SW 1271 (cell line): ENCODE measurements at regions not wholly inside any gene's neighbourhood (a gene's known extent, or its start where the extent isn't known, plus 50 kb on each side); places are given as distances from the start of the nearest gene placed in this dataset.

ENCODE experiments used
- DNase-seq, 2 experiments: peaks; one replicate each; lab custom pipeline; 2025; lab: John Stamatoyannopoulos, UW

DNA sequence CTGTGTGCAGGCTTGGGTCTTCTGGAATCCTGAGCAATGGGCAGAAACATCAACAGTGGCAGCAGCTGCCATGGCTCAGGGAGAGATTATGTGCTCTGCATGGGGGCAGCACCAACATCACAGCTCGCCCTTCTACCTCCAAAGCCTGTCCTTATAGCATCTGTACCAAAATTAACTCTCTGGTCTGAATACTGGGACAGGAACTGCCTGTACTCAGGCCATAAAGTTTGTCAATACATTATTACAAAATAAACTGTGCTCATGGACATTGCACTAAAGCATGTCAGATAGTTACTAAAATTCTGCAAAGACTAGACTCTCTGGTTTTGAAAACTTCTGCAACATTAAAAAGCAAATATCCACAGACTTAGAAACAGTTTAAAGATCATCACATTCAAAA lies 91.6 kb downstream of the ZC3H11B start:
- no peak for DNase-seq

DNA sequence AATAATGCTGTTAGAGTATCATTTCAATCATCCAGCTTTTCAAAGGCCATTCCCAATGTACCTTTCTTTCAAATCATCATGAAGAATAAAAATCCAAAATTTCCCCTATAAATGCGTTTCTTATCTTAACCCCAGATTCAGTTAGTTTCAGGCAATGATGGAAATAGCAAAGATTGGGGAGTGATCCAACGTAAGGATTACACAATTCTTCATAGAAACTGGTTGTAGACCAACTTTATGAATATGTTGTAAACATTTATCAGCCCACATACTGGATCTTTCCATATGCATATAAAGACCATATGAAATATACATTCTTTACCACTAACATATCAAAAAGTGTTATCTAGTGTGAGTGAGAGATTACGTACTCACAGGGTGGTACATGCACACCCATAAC lies 92.7 kb downstream of the ZC3H11B start:
- no peak for DNase-seq

DNA sequence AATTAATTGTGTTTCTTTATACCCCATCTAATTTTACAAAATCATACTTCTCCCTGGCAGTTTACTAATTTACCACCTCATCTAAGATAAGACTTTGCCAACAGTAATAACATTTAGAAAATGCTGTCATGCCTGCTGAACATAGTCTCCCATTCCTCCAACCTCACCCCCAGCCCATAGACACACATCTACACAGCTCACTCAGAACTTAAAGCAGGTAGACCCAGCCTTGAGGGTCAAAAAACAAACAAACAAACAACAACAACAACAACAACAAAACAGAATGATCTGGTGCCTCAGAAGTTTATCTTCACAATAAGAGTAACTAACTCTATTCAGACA lies 94.0 kb downstream of the ZC3H11B start:
- DNase-seq, result no peak

DNA sequence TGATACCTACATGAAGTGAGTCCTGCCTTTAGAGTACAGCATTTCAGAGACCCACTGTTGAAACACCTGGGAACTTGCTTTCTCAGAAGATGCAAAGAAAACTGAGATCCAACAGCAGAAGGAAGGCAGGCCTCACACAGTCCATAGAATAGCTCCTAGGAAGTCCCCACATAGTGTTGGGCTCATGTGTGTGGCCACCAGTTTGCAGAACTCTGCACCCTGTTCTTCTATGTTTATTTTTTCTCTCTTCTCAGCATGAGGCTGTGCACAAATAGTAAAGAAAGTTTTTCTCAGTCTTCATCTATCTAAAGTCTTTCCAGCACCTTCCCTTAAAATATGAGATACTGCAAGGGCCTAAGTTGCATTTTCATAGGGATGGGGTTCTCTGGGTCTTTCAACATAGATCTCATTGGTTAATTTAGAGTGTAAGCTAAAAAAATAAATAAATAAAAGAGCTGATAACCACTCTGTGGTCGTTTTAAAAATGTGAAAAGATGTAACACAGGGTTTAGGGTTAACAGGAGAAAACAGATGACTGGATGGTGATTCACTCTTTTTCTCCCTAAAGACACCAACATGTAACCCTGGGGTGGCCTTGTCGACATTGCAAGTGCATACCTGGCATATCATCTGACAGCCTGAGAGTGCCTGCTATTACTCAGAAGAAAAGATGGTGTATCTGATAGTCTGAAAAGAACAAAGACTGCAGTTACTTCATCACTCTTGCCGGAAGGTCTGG lies 94.6 kb downstream of the ZC3H11B start:
- no peak for DNase-seq

DNA sequence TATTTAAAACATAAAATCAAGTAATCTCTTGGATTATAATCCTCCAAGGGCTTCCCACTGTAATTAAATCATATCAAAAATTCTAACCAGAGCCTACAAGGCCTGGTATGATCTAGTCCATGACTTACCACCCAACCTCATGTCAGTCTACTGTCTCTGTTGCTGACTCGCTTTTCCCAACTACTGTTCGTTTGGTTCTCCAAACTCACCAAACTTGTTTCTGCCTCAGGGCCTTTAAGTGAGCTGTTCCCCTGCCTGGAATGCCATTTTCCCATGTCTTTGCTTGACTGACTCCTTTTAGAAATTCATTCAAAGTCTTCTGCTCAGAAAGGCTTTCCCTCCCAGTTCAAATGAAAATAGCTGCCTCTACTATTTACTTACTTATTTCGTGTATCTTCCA lies 95.9 kb downstream of the ZC3H11B start:
- no peak for DNase-seq

DNA sequence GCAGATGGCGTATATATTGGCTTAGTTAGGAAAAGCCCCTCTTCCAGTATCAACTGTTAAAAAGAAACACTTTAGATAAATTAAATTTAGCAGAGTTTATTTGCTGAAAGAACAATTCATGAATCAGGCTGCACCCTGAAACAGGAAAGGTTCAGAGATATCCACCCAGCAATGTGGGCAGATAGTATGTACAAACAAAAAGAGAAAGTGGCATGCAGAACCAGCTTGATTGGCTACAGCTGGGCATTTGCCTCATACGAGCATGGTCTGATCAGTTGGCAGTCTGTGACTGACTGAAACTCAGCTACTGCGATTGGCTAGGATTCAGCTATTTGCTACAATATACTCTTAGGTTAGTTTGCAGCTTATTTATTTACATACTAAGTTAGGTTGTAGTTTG lies 98.2 kb downstream of the ZC3H11B start:
- no peak for DNase-seq

DNA sequence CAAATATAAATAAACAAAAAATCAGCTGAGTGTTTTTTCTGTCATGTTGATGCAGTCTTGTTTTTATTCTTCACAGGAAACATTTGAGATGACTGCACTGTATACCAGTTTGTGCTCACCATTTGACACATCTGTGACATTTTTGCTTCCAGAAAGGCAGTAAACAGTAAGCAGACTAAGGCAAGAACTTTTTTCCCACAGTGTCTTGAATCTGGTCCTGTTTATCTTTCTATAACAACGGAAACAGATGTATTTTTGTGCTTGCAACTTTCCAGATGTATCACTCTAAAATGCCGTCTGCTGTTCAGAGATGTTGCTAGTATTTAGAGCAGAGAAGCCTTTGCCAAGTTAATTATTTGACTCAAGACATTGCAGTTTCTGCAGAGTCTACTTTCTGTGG lies 105.5 kb downstream of the ZC3H11B start:
- no peak for DNase-seq

DNA sequence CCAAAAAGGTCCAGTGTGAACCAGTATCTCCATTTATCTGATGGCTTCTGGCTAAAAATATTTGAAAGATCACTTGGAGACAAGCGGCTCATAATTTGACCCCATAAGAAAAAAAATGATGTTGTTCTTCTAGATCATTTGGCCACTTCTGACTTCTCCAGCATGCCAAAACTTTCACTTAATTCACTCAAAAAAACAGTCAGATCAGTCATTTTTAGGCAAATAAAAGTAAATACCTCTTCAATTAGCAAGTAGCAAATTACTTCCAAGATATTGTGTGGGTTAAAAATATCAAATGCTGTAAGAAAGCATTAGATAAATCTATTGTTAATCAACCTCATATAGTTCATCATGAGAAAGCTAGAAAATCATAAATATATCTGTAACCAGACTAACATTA lies 106.0 kb downstream of the ZC3H11B start:
- no peak for DNase-seq

DNA sequence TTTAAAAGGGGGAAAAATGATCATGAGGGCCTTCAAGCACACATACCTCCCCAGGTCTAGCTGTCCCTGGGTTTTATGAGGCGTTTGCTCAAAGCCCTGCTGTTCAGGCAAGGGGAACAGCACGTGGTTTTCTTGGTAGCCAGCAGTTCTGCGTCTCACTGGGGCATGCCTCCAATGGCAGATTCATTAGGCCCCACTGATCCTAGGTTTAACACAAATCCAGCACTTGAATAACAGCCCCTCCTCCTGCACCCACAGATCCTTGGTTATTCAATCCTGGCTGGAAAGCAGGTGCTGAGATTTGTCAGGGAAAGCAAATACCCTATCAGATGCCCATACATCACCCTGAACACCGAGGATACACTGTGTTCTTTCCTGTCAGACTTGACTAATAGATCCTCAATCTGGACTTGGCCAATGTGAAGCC lies 106.4 kb downstream of the ZC3H11B start:
- DNase-seq, result no peak

DNA sequence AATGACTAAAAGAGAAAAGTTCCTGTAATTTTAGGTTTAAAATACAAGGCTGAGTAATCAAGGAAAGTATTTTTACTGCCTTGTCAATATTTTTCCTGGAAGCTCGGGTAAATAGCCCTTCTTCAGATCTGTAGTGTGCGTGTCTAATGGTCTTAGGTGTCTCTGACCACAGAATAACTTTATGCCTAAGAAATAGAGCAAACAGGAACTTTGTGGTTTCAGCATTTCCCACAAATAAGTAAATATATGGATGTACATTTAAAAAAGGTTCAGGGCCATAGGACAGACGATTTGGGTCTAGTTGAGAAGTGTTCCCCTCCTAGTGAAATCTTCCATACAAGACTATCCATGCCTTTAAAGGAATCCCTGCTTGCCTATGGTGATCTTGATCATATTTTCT lies 107.0 kb downstream of the ZC3H11B start:
- DNase-seq, result no peak

DNA sequence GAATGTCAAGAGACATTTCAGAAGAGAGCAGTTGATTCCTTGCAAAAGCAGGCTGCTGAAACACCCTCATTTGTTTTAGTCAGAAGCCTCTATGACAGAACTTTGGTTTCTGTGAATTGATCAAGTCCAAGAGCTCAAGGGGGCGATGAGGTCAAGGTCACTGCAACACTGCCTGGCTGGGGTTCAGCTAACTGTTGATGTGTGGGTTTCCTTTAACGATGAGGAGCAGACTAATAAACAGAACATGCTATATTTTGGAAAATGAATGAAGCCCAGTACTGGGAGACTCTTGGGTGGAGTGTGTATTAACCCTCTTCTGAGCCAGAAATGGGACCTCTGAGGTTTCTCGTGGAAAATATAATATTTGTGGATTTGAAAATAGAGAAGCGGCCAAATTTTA lies 109.3 kb downstream of the ZC3H11B start:
- DNase-seq, result no peak

DNA sequence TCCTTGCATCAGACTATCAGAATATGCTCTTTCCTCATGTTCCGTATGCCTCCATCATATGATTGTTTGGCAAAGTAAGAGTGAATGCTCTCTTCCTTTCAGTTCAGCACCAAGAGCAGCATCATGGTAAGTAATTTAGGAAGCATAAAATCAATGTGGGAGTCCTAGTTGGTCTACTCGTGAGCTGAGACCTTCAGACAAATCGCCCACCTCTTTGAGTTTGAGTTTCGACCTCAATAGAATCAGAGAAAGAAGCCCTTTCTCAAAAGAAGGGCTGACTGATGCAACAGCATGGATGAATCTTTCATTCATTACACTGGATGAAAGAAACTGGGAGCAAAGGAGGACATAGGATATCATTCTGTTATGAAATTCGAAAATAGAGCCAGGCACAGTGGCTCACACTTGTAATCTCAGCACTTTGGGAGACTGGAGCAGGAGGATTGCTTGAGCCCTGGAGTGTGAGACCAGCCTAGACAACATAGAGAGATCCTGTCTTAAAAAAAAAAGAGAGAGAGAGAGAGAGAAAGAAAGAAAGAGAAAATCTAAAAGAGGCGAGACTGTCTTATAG lies 112.5 kb downstream of the ZC3H11B start:
- no peak for DNase-seq

DNA sequence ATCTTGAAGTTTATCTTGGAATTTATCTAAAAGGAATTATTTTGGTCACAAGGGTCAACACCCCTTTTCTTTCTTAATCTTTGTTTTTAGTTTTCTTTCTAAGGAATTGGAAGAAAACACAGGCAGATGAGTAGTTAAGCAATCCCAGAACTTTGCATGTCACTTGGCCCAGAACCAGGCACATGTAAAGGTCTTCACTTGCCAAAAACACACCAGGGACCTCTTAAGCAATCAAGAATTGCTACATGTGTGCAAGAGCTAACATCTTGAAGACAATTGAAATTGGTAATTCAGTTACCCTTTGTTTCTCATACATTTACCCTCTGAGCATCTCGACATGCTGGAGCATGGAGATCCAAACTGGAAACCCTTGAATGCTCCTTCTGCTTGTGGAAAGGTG lies 114.2 kb downstream of the ZC3H11B start:
- DNase-seq, result no peak

DNA sequence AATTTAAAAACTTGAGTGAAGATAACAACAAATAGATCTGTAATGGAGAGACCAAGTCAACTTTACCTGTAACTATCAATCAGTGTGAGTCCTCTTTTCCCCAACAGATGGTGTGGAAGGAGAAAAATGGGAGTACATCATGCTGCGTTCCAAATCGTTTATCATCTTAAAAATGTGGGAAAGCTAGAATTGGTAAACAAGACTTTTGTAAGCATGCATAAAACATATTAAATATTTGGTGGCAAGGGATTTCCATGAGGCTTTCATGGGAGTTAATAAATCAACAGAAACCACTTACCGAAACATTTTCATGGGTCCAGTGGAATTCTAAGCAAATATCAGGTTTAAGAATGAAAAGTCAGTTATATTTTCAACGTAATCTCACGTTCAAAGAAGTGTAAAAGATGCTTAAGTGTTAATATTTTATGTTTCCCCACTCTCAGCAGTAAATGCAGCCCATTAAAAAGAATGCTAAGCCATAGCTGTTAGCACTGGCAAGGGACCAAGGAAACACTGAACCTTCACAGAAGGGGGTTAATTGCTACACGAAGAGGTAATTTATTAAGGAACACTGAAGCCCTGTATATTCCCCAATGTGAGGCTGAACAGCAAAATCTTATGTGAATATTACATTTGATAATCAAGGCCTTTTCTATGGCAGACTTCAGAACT lies 117.0 kb downstream of the ZC3H11B start:
- no peak for DNase-seq

DNA sequence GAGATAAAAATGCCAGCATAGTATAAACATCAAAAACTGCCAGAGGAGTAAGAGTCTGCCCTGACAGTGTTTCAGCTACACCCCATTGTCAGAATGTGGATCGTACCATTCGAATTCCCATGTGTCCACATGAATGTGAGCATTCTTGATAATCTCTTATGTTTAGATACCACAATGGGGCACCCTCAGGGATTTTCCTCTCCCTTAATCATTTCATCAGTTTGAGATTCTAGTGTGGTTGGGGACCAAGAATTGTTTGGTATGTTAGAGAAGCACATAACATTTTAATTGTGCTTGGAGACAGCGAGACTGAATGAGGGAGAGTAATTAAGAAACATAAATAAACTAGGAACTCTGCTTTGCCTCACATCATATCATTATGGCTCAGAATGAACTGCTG lies 120.2 kb downstream of the ZC3H11B start:
- no peak for DNase-seq

DNA sequence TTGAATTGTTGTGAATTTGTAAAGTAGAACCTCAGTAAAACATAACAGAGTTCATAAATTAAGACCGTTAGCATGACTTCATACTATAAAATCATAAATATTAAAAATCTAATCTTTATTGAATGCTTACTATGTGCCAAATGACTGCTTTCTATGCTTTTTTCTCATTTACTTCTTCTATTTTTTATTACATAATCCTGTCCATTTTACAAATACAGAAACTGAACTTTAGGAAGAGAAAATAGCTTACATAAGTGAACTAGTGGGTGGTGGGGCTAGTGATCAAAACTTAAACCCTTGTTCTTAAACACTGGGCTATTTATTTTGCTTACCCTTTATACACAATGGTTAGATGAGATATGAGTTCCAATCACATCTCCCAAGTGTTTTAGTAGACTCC lies 122.3 kb downstream of the ZC3H11B start:
- DNase-seq, result no peak

DNA sequence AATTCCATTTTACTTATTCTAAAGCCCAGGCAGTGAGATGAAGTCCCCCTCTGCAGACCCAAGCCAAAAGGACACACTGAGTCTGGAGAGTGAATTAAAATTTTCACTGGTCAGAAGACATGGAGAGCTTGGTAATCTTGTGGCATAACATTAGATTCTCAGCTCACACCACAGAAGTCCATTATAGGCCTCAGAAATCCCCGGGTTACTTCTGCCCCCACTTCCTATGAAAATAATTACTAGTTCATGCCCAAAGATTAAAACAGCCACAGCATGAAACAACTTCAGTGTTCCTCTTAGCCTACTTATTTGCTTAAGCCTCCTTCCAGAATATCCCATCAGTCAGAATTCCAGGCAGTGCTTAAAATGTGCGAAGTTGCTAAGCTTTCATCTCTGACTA lies 123.3 kb downstream of the ZC3H11B start:
- DNase-seq, result no peak

DNA sequence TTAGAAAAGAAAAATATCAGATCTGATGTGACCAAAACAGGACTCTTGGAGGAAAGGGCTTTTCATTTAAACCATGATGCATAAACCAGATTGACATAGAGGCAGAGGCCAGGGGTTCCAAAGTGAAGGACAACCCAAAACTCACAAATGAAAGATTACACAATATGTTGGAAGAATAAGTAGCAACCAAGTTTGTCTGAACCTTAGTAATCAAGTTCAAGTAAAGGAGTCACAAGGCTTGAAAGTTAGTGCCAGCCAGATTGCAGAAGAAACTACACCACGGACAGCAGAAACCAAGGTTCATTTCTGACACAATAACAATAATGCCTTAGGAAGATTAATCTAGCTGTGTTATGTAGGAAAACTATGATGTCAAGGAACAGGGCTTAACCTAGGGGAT lies 124.6 kb downstream of the ZC3H11B start:
- no peak for DNase-seq

DNA sequence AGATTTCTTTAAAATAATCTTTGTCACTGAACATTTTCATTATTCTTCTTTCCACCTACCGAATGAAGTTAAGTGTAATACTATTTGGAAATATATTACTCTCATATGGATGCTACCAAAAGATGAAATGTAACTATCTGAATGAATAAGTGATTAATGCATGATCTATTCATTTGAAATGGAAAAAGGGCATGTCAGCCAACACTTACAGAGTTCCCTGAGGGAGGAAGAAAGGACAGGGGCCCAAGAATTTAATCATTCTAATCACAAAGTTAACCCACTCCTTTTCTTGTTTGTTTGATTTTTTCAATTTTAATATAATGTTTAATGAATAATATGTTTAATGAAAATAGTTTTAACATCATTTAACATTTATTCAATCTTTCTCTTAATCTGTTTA lies 129.4 kb downstream of the ZC3H11B start:
- DNase-seq, result no peak

DNA sequence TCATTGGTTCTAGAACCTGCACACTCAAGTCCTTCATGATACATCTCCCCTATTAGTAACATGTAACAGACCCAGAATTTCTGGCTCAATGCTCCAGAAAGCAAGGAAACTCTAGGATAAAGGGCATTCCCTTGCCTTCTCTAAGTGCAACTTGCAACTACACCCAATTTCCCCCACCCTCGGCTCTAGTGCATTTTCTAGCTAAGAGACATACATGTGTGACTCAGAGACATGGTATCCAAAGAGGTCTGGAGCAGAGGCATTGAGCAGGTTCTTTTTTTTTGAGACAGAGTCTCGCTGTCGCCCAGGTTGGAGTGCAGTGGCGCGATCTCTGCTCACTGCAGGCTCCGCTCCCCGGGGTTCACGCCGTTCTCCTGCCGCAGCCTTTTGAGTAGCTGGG lies 132.9 kb downstream of the ZC3H11B start:
- no peak for DNase-seq

DNA sequence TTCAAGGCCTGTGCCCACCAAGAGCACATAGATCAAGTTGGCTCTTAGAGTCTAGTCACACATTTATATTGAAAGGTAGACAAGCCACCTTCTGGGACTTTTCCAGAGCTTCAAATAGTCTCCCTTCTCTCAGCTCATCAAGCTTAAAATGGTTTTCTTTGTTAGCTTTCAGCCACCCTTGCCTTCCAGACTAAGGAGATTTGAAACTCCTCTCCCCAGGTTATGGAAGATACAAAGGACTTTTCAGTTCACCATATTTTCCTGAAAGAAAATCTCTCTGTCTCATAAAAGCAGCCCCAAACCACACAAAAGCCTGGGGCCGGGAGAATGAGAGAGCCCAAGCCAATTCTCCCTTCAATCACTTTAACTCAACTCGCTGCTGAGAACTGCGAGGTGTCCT lies 134.1 kb downstream of the ZC3H11B start:
- no peak for DNase-seq

DNA sequence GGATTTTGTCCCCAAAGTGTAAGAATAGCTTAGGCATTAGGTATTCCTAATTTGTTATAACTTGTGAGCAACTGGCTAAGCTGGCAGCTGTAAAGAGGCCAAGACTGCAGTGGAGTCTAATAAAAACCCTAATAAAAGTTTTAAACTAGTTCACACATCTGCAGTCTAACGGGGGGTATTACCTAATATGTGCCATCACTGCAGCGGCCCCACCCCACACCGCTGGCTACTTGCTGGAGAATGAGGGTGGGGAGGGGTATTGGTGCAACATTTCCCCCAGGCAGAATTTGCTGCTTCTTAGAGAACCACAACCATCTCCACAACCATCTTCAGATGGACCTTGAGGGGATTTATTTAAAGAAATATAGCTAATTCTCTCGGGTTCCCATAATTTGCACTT lies 135.0 kb downstream of the ZC3H11B start:
- DNase-seq, result no peak

DNA sequence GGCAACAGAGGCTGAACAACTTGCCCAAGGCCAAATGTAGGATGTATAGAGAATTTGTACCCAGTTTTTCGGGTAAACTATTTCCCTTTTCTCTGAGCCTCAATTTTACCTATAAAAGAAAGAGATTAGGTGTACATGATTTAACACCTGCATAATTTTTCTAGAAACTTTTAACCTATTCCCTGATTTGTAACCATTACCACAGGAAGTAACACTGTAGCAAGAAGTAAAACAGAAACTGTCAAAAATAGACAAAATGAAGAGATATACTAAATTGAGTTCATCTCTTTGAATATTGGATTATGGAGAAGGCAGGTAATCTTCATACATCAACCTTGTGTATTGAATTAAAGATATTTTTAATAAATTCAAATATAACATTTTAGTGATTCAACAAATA lies 136.2 kb downstream of the ZC3H11B start:
- DNase-seq, result no peak

DNA sequence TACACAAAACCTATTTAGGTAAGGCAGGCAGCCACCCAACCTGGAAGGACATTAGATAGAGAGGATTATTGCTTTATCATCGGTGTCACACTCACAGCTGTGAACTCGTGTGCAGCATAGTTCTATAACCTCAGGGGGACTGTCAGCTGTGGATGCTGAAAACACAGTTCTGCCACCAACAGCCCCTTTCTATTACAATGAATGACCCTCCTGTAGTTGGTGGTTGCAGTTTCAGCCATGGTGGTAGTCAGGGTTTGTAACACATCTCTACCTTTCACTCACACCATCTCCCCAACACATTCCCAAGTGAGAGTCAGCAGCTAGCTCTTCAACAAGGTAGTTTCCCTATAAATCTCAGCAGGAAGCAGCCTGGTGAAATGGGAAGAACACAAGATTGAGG lies 136.8 kb downstream of the ZC3H11B start:
- no peak for DNase-seq
